Stimulated activated CD4-positive, alpha-beta T cell treated with anti-CD3 and anti-CD28 coated beads, TNF-alpha, amount 100 ng/mL, for 48 hours (primary cell): ENCODE measurements at regions not wholly inside any gene's neighbourhood (a gene's known extent, or its start where the extent isn't known, plus 50 kb on each side); places are given as distances from the start of the nearest gene placed in this dataset.

Experiments used
- DNase-seq, 3 donors: peaks; one replicate each; pipeline ENCODE4 v3.0.0-alpha.2; 2020; ENCODE audit warnings: low read depth in 3 of 3

DNA sequence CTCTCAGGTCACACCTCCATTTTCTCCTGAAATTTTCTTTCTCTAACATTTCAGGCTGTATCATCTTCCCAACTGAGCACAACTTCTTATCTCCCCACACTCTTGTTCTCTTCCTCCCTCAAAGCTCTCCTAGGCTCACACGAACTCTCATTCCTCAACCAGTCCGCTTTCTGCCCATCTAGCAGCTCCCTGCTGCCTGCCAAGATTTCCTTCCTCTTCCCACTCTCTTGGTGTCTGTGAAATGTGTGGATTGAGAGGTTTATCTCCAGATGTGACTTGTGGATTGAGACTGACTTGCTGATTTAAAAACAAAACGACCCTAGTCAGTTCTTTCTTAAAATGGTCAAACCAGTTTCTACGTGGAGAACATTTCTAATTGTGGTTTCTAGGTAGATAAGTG lies 106.3 kb downstream of the MTNR1B start:
- no peak for DNase-seq

DNA sequence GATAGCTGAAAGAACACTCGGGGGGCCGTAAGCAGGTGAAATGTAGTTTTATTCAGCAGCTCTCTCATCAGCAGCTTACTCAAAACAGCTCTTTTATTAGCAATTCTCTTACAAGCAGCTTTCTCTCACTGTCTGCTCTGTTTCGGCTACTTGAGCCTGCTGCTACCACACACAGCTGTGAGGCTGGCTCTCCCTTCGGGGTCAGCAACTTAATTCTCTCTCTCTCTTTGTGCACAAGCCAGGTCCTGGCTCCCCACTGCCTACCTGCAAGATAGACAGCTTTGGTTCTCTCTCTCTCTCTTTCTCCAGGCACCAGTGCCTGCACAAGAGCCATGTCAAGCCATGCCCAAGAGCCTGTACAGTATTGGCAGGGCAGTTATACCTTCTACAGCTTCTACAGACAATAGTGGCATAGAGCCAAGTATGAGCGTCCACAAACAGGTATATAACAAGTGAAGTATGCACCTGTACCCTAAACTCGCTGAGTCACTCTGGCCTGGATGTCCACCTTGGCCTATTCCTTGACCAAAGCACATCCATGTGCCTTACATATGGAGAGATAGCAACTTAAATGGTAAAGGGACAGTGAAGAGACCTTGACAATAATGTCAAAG lies 110.8 kb downstream of the MTNR1B start:
- no peak for DNase-seq

DNA sequence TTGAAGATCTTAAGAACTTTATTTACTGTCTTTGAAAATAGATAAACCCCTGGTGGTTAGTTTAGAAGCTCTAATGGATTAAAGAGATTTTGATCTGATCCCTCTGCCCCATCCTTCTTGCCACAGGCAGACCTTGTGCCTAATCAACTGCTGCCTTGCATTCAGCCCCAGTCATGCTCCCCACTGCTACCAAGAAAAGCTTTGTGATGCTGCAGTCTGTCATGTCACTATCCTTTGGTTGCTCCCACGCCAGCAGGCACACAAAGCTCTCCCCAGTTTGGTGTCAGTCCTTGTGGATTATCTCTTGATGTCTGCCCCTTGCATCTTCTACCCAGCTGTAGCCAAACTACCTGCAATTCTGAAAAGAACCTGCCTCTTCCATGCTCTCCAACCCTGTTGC lies 112.2 kb downstream of the MTNR1B start:
- DNase-seq: no peak

DNA sequence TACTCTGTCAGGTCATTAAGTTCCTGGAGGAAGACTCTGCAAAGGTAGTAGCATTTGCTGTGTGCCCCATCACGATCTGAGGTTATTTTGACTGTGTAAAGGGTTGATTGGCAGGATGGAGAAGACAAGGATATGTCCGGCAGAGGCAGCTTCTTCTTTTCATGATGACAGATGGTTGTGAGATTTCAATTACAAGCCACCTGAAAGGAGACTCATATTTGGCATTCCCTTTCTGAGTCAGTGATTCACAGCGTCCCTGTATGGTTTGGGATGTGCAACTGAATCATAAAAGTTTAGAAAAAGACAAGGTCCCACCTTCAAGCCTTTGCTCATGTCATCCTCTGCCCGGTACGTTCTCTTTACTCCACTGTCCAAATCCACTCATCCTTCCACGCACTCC lies 113.4 kb downstream of the MTNR1B start:
- no peak for DNase-seq

DNA sequence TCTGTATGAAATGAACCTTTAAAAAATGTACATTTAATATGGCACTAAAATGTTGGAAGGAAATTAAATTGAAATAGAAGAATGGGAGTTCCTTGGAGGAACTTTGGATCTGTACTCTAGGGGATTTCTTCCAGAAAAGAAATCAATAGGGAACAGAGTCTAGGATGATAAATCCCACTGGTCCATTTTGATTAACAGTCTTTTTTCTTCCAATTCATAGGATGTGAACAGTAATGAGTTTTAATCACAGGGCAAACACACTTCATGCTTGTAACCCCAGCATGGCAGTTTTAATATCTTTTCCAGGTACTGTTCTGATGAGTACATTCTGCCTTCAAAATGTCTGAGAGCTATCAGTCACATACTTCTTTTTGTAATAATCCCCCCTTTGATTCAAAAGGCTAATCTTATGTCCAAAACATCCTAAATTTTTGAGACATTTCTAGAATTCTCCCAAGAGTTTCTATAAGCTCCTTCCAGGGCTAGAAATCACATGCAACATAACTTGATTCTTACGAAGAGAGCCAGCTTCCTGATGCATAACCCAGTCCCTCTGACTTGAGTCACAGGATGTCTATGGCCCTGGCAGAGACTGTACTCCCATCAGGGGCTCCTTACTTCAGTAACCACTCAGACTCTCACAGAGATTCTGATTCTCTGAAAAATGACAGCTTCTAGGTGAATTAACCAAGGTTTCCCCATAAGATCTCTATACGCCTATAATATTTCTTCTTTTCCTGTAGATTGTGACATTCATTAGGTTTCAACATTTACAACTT lies 112.9 kb downstream of the SLC36A4 start:
- no peak for DNase-seq

DNA sequence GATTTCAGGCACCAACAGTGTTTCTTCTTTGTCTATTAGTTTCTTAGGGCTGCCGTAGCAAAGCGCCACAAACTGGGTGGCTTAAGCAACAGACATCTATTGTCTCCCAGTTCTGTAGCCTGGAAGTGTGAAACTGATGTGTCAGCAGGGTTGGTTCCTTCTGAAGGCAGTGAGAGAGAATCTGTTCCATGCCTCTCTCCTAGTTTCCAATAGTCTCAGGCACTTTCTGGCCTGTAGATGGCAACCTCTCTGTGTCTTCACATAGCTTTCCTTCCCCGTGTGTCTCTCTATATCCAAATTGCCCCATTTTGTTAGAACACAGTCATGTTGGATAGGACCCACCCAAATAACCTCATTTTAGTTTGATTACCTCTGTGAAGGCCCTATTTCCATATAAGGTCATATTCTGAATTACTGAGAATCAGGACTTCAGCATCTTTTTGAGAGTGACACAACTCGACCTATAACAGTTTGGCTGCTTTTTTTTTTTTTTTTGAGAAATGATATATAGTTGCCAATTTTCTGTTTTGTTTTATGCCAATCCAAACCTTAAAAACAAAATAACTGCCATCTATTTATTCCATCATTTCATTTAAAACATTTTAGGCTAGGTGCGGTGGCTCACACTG lies 108.2 kb downstream of the SLC36A4 start:
- DNase-seq: no peak
